Dermis microvascular lymphatic vessel endothelial cell (primary cell): ENCODE measurements at regions not wholly inside any gene's neighbourhood (a gene's known extent, or its start where the extent isn't known, plus 50 kb on each side); places are given as distances from the start of the nearest gene placed in this dataset.
"Not testable (repeated sequence)": the region's sequence is repeated elsewhere in the genome, so short reads cannot be mapped to it uniquely, and the experiment has no call there.

ENCODE experiments used
- DNase-seq, 2 donors: peaks; one replicate each; pipeline versions ENCODE4 v3.0.0 to v3.0.0-alpha.2; 2010; ENCODE audit warnings: low read depth in 2 of 2

- DNase-seq = not testable (repeated sequence)
Observed at GRCh38 chr12:73009138-73009834, 737.1 kb downstream of the TRHDE start.

- no peak for DNase-seq
Observed at GRCh38 chr12:73017981-73018380, 745.8 kb downstream of the TRHDE start.

- no peak for DNase-seq
Observed at GRCh38 chr12:73053893-73054292, 781.7 kb downstream of the TRHDE start.

- no peak for DNase-seq
Observed at GRCh38 chr12:73057428-73057827, 785.3 kb downstream of the TRHDE start.

GRCh38 chr12:73065913-73066312, 793.7 kb downstream of the TRHDE start:
- no peak for DNase-seq

GRCh38 chr12:73067616-73068015, 795.4 kb downstream of the TRHDE start:
- DNase-seq = no peak

- no peak for DNase-seq
Observed at GRCh38 chr12:73072214-73072613, 800.0 kb downstream of the TRHDE start.

- DNase-seq = no peak
Observed at GRCh38 chr12:73076760-73077159, 804.6 kb downstream of the TRHDE start.

GRCh38 chr12:73083736-73084135, 811.6 kb downstream of the TRHDE start:
- DNase-seq = no peak

- no peak for DNase-seq
Observed at GRCh38 chr12:73106296-73106695, 834.1 kb downstream of the TRHDE start.

GRCh38 chr12:73106896-73107295, 834.7 kb downstream of the TRHDE start:
- DNase-seq = no peak

- no peak for DNase-seq
Observed at GRCh38 chr12:73110816-73111215, 838.6 kb downstream of the TRHDE start.

- DNase-seq = no peak
Observed at GRCh38 chr12:73112035-73112816, 840.1 kb downstream of the TRHDE start.

- no peak for DNase-seq
Observed at GRCh38 chr12:73124480-73124879, 852.3 kb downstream of the TRHDE start.

- no peak for DNase-seq
Observed at GRCh38 chr12:73125148-73125547, 853.0 kb downstream of the TRHDE start.

GRCh38 chr12:73136386-73136785, 864.2 kb downstream of the TRHDE start:
- DNase-seq = no peak

- not testable (repeated sequence) for DNase-seq
Observed at GRCh38 chr12:73139642-73140041, 867.5 kb downstream of the TRHDE start.

- DNase-seq = no peak
Observed at GRCh38 chr12:73158341-73158740, 886.2 kb downstream of the TRHDE start.

GRCh38 chr12:73159954-73160353, 887.8 kb downstream of the TRHDE start:
- no peak for DNase-seq

- no peak for DNase-seq
Observed at GRCh38 chr12:73161970-73162369, 889.8 kb downstream of the TRHDE start.

GRCh38 chr12:73180734-73181133, 908.6 kb downstream of the TRHDE start:
- DNase-seq = no peak

GRCh38 chr12:73181244-73181643, 909.1 kb downstream of the TRHDE start:
- DNase-seq = no peak

- DNase-seq = no peak
Observed at GRCh38 chr12:73185403-73185802, 913.2 kb downstream of the TRHDE start.
